ENCODE measurements at regions not wholly inside any gene's neighbourhood (a gene's known extent, or its start where the extent isn't known, plus 50 kb on each side); places are given as distances from the start of the nearest gene placed in this dataset.
A peak's percentile ranks its signal among the peaks of the same experiment; 100 is the strongest.

DNA sequence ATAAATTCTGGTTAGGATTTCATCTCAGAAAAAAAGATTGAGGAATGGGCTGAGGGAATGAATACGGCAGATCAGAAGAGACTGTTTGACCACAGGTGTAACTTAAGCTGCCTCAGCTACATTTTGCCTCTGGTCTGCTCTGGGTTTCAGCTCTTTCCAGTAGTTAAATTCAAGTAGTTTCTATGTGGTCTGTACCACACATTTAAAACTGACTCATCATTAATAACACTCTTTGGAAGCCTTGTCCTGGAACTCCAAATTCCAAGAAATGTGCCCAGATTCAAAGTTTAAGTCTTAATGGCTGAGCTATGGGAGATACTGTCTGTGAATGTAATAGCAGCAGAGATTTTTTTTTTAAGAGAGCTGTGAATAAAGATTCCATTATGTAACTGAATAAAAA, 133.1 kb upstream of the IGSF10 start:
- H3K56ac ChIP-seq (replicated peaks; ENCODE audit: insufficient read length, low read depth, low read length): no peak overlapping the region
- H3K79me2 ChIP-seq (ENCODE audit: control insufficient read depth in 1 of 2, insufficient read depth in 2 of 2, low read length in 2 of 2): no peaks in the 10 kb centered on the region
- POLR2A ChIA-PET (ENCODE audit: partially characterized antibody): interaction anchor here (0.7 kb wide), 1 partner anchor 627 kb away, joined by 3 read pairs; no protein-coding TSS in a partner anchor
- H3K4me2 ChIP-seq (ENCODE audit: insufficient read depth in 1 of 2, low read depth in 2 of 2, low read length in 2 of 2): no peak overlapping the region
- no peak overlapping the region for H2BK120ac ChIP-seq (replicated peaks; ENCODE audit: low read depth, low read length)
- H2BK15ac ChIP-seq (ENCODE audit: low read length): no peak overlapping the region
- H3K4ac ChIP-seq (replicated peaks; ENCODE audit: insufficient read length, low read depth, low read length): no peak overlapping the region
- no peaks in the 10 kb centered on the region for H3K23me2 ChIP-seq (ENCODE audit: low read depth, low read length)
- no peaks in the 10 kb centered on the region for H3K36me3 ChIP-seq (ENCODE audit: control insufficient read depth in 2 of 4, insufficient read depth in 4 of 4, low read length in 3 of 4)
- no peak overlapping the region for H3K18ac ChIP-seq (ENCODE audit: extremely low read depth, low read length)
- no peak overlapping the region for H4K5ac ChIP-seq (ENCODE audit: insufficient read length, low read depth, low read length)
- no peak overlapping the region for H3K4me3 ChIP-seq (ENCODE audit: extremely low read depth in 1 of 4, insufficient read depth in 2 of 4, low read depth in 3 of 4, low read length in 4 of 4)
- H4K8ac ChIP-seq (ENCODE audit: extremely low read depth, insufficient read depth, low read length): no peak overlapping the region
- H3K23ac ChIP-seq (ENCODE audit: insufficient read length): no peak overlapping the region
- CTCF ChIA-PET (ENCODE audit: partially characterized antibody): no interaction called here
- 93% methylated on average over 1 of the region's 1 CpG; no CpG with 5 or more reads in 1 of the 2 experiments for WGBS, 2 experiments (ENCODE audit: extremely low coverage in 1 of 2, insufficient coverage in 1 of 2, insufficient read length in 1 of 2, insufficient replicate concordance in 2 of 2, low coverage in 1 of 2, low lambda C conversion rate in 2 of 2, missing lambda C conversion rate in 1 of 2)
- no peak overlapping the region for H3K27ac ChIP-seq (ENCODE audit: low read depth, low read length)
- no peaks in the 10 kb centered on the region for H3K27me3 ChIP-seq (replicated peaks in 1 of 4; ENCODE audit: control insufficient read depth in 3 of 4, extremely low read depth in 1 of 4, insufficient read depth in 3 of 4, low read length in 3 of 4)
- DNase-seq (ENCODE audit: low read depth in 1 of 2, low spot score in 2 of 2) (no peak), FAIRE-seq (no peak)
- no peaks in the 10 kb centered on the region for H3K9me3 ChIP-seq (ENCODE audit: insufficient read depth in 2 of 2, low read depth in 1 of 2, low read length in 1 of 2)
- H2BK12ac ChIP-seq (ENCODE audit: low read depth, low read length): no peak overlapping the region
- no peak overlapping the region for H3K9ac ChIP-seq (replicated peaks in 1 of 4; ENCODE audit: extremely low read depth in 1 of 4, low read depth in 3 of 4, low read length in 3 of 4)
- peaks cover 0 to 8% (median 0%) of the 10 kb centered on the region in 4 experiments; a peak in 2 of 7 replicates for H3K4me1 ChIP-seq (replicated peaks in 1 of 4; ENCODE audit: control insufficient read depth in 3 of 4, insufficient read depth in 4 of 4, low read length in 3 of 4)
- no peak overlapping the region for H4K91ac ChIP-seq (replicated peaks; ENCODE audit: insufficient read length, low read length)
- H2AFZ ChIP-seq (ENCODE audit: low read length): 0 out of 2 replicates have a peak overlapping the region, but pooled peaks have one; percentile 7
- no peak overlapping the region for H2BK20ac ChIP-seq (ENCODE audit: low read length)
- H4K20me1 ChIP-seq (replicated peaks in 1 of 2; ENCODE audit: control insufficient read depth in 1 of 2, insufficient read depth in 2 of 2, low read length in 2 of 2): no peaks in the 10 kb centered on the region
- H2BK5ac ChIP-seq (ENCODE audit: low read depth, low read length): no peak overlapping the region
- no peaks in the 10 kb centered on the region for H3K79me1 ChIP-seq (ENCODE audit: low read depth, low read length)
- H2AK5ac ChIP-seq (ENCODE audit: low read depth, low read length): no peak overlapping the region
- H3K14ac ChIP-seq (ENCODE audit: insufficient read length): no peak overlapping the region
- TF ChIP-seq CBX8 (IDR thresholded peaks at IDR 0.05; ENCODE audit: borderline replicate concordance, low read depth, low read length) (no peak), BRCA1 (IDR thresholded peaks at IDR 0.05; ENCODE audit: low read depth, low read length) (no peak), KDM5A (IDR thresholded peaks at IDR 0.05; ENCODE audit: low read length) (no peak), TAF7 (optimal IDR thresholded peaks at IDR 0.05; ENCODE audit: borderline replicate concordance, low read depth, low read length) (no peak), NANOG (IDR thresholded peaks at IDR 0.05; ENCODE audit: insufficient read depth, low read depth, low read length, poor library complexity, severe bottlenecking) (no peak), HDAC2 (IDR thresholded peaks at IDR 0.05; ENCODE audit: borderline replicate concordance in 1 of 2, low read depth in 2 of 2, low read length in 2 of 2) (no peak), CEBPB (IDR thresholded peaks at IDR 0.05; ENCODE audit: low read depth, low read length) (no peak), JUN (IDR thresholded peaks at IDR 0.05; ENCODE audit: low read depth, low read length) (no peak), BCL11A (IDR thresholded peaks at IDR 0.05; ENCODE audit: low read depth in 2 of 2, low read length in 2 of 2) (no peak), MAX (IDR thresholded peaks at IDR 0.05) (no peak)
- TF ChIP-seq, protein P1, sequence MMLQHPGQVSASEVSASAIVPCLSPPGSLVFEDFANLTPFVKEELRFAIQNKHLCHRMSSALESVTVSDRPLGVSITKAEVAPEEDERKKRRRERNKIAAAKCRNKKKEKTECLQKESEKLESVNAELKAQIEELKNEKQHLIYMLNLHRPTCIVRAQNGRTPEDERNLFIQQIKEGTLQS (IDR thresholded peaks at IDR 0.05; ENCODE audit: insufficient read depth, low read depth, low read length): no peak
- TF ChIP-seq, protein P2, sequence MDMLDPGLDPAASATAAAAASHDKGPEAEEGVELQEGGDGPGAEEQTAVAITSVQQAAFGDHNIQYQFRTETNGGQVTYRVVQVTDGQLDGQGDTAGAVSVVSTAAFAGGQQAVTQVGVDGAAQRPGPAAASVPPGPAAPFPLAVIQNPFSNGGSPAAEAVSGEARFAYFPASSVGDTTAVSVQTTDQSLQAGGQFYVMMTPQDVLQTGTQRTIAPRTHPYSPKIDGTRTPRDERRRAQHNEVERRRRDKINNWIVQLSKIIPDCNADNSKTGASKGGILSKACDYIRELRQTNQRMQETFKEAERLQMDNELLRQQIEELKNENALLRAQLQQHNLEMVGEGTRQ (IDR thresholded peaks at IDR 0.05; ENCODE audit: low read length): no peak
